Upper lobe of left lung (tissue), 6 donors: ENCODE measurements at regions not wholly inside any gene's neighbourhood (a gene's known extent, or its start where the extent isn't known, plus 50 kb on each side); places are given as distances from the start of the nearest gene placed in this dataset.
"Not testable (repeated sequence)": the region's sequence is repeated elsewhere in the genome, so short reads cannot be mapped to it uniquely, and the experiment has no call there.

ENCODE experiments used
- ATAC-seq, 2 donors: fragments of 200-7000 bp; cut with Tn5 transposase; one replicate each; pipeline ENCODE4 v1.9.1; 2022; ENCODE audit warnings: mild to moderate bottlenecking in 2 of 2, moderate library complexity in 2 of 2; ENCODE audit not compliant: low FRiP score in 2 of 2
- DNase-seq, 2 donors: peaks; one replicate each; pipeline ENCODE4 v3.0.0-alpha.2; 2019 to 2020
- H3K27ac ChIP-seq, 4 donors: fragments of 200-600 bp; sonication (generic); one replicate each; pipeline ENCODE4 v1.5.1; 2016 to 2019
- H3K27me3 ChIP-seq, 4 donors: fragments of 200-600 bp; sonication (generic); one replicate each; pipeline ENCODE4 v1.5.1; 2017 to 2019
- H3K36me3 ChIP-seq, 4 donors: fragments of 200-600 bp; sonication (generic); one replicate each; pipeline ENCODE4 v1.5.1; 2016 to 2019
- H3K4me1 ChIP-seq, 4 donors: fragments of 200-600 bp; sonication (generic); one replicate each; pipeline ENCODE4 v1.5.1; 2018 to 2019
- H3K4me3 ChIP-seq, 4 donors: fragments of 200-600 bp; sonication (generic); one replicate each; pipeline ENCODE4 v1.5.1; 2017 to 2019; ENCODE audit warnings: mild to moderate bottlenecking in 2 of 4, moderate library complexity in 1 of 4
- H3K9me3 ChIP-seq, 4 donors: fragments of 200-600 bp; sonication (generic); one replicate each; pipeline ENCODE4 v1.5.1; 2018 to 2019
- EP300 ChIP-seq, 4 donors: sonication (generic); formaldehyde crosslinking; IDR thresholded peaks; one replicate each; pipeline ENCODE4 v1.5.1; 2017; ENCODE audit warnings: antibody characterized with exemption in 4 of 4, control low read depth in 2 of 4
- POLR2A ChIP-seq, 4 donors: fragments of 450-650 bp; IDR thresholded peaks; one replicate each; pipeline ENCODE4 v1.5.1; 2016 to 2017; ENCODE audit warnings: antibody characterized with exemption in 4 of 4, mild to moderate bottlenecking in 2 of 4
- POLR2AphosphoS5 ChIP-seq, 2 donors: sonication (generic); formaldehyde crosslinking; IDR thresholded peaks; one replicate each; pipeline ENCODE4 v1.5.1; 2017; ENCODE audit warnings: antibody characterized with exemption in 2 of 2
- WGBS, 2 donors: methylation state at CpG; one replicate each; pipeline ENCODE4 v1.1.5; 2017 to 2018; 5-methylcytosine and 5-hydroxymethylcytosine counted together
- TF ChIP-seq, protein P1 (sequence below), 6 experiments: fragments of 450-650 bp in 4 of 6; fragments of 200-600 bp in 2 of 6; sonication (generic) in 2 of 6; IDR thresholded peaks; one replicate each; pipeline ENCODE4 v1.5.1; 2016 to 2019; ENCODE audit warnings: antibody characterized with exemption in 6 of 6
- donor health status: DM: no; HTN: no; CAD: no; lungs with moderate emphysema.
- donor health status: DM: no; HTN: yes; CAD: no; lungs with severe emphysema.

DNA sequence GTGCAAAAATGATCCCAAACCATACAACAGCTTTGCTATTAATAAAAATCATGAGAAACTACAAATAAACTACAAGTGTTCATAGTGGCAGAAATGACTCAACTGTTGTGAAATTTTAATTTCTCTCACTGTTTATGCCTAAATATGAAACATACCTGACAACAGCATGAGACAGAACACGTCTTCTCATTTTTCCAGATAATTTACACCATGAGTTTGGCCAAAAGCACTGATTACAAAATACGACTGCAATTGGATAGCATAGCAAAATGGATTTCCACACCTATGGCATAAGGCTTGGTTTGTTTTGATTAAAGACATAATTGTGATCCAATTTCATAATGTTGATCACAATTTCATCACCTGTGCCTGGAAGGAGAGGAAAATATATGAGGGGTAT lies 608.6 kb downstream of the GATA3 start:
- DNase-seq, result no peak
- Histone ChIP-seq H3K4me3 (no peak overlapping the region), H3K4me1 (no peaks in the 10 kb centered on the region), H3K27ac (no peak overlapping the region), H3K36me3 (no peaks in the 10 kb centered on the region), H3K9me3 (no peaks in the 10 kb centered on the region), H3K27me3 (no peaks in the 10 kb centered on the region)
- TF ChIP-seq EP300 (IDR thresholded peaks at IDR 0.05) (no peak), POLR2AphosphoS5 (IDR thresholded peaks at IDR 0.05) (no peak), POLR2A (IDR thresholded peaks at IDR 0.05) (no peak)
- TF ChIP-seq, protein P1, sequence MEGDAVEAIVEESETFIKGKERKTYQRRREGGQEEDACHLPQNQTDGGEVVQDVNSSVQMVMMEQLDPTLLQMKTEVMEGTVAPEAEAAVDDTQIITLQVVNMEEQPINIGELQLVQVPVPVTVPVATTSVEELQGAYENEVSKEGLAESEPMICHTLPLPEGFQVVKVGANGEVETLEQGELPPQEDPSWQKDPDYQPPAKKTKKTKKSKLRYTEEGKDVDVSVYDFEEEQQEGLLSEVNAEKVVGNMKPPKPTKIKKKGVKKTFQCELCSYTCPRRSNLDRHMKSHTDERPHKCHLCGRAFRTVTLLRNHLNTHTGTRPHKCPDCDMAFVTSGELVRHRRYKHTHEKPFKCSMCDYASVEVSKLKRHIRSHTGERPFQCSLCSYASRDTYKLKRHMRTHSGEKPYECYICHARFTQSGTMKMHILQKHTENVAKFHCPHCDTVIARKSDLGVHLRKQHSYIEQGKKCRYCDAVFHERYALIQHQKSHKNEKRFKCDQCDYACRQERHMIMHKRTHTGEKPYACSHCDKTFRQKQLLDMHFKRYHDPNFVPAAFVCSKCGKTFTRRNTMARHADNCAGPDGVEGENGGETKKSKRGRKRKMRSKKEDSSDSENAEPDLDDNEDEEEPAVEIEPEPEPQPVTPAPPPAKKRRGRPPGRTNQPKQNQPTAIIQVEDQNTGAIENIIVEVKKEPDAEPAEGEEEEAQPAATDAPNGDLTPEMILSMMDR (IDR thresholded peaks at IDR 0.05), result no peak
- 78 to 82% methylated on average over 2 of the region's 2 CpGs for WGBS, 2 donors
- no peak for ATAC-seq

DNA sequence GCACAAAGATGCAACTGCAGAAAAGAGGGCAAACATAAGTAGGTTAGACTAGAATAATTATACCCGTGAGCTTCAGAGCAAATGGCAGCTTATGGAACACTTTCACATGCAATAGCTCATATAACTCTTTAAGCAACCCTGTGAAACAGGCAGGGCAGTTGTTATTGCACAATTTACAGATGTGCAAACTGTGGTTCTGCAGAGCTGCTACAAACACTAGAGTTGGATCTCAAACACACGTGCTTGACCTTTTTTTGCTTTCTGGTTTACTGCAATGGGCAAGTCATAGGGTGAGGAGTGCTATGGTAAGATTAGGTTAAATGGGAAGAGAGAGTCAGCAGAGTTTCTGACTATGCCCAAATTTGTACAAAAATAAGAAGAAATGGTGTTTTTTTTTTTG lies 610.8 kb downstream of the GATA3 start:
- TF ChIP-seq POLR2AphosphoS5 (IDR thresholded peaks at IDR 0.05), result no peak
- no peaks in the 10 kb centered on the region for H3K27me3 ChIP-seq
- ATAC-seq (no peak), DNase-seq (no peak)
- no peaks in the 10 kb centered on the region for H3K36me3 ChIP-seq
- H3K4me3 ChIP-seq, result no peak overlapping the region
- H3K27ac ChIP-seq, result no peak overlapping the region
- no peaks in the 10 kb centered on the region for H3K4me1 ChIP-seq
- H3K9me3 ChIP-seq, result no peaks in the 10 kb centered on the region
- WGBS, 2 donors, result 63 to 66% methylated on average over 2 of the region's 2 CpGs

DNA sequence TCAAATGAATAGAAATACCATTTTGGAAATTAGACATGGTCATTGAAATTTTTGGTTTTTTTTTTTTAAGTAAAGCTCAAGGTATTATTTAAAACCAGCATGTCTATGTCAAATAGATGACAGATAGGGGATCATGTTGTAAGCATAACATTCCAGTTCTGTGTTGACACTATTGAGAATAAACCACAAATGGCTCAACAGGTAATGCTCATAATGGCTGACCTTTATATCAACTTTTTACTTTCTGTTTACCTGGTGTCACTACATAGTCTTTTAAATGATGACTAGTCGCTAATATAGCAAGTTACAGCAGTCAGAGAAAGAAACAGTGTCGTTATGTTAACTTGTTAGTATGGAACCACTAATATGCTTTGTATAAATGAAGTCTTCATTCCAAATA lies 616.0 kb downstream of the GATA3 start:
- WGBS, 2 donors, result 82 to 91% methylated on average over 2 of the region's 2 CpGs
- no peak overlapping the region for H3K27ac ChIP-seq
- no peaks in the 10 kb centered on the region for H3K36me3 ChIP-seq
- TF ChIP-seq, protein P1 (IDR thresholded peaks at IDR 0.05), result no peak
- TF ChIP-seq POLR2AphosphoS5 (IDR thresholded peaks at IDR 0.05), result no peak
- no peak for TF ChIP-seq EP300 (IDR thresholded peaks at IDR 0.05)
- H3K4me3 ChIP-seq, result no peak overlapping the region
- DNase-seq (no peak), ATAC-seq (no peak)
- H3K27me3 ChIP-seq, result no peaks in the 10 kb centered on the region
- H3K9me3 ChIP-seq, result no peaks in the 10 kb centered on the region
- no peaks in the 10 kb centered on the region for H3K4me1 ChIP-seq

DNA sequence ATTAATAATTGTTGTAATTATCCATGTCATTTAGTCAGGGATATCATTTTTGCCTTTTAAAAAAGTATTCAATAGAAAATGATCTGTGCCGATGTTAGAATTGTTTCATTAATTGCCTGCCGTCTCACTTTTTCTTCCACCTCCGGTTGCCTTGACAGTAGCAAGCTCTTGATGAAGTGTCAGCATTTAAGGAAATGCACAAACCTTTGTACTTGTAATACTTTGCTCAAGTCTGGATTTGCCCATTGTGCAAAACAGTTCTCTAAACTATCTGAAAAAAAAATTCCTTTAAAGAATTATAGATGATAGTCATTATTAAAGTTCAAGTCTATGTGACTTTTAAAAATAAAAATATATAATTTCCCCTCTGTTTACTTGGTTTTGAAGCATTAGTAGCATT lies 619.7 kb downstream of the GATA3 start:
- Histone ChIP-seq H3K27ac (no peak overlapping the region), H3K27me3 (no peaks in the 10 kb centered on the region), H3K4me3 (no peak overlapping the region), H3K36me3 (no peaks in the 10 kb centered on the region), H3K9me3 (no peaks in the 10 kb centered on the region), H3K4me1 (no peaks in the 10 kb centered on the region)
- no peak for DNase-seq
- no peak for ATAC-seq
- no peak for TF ChIP-seq POLR2A (IDR thresholded peaks at IDR 0.05)
- TF ChIP-seq EP300 (IDR thresholded peaks at IDR 0.05), result no peak
- TF ChIP-seq POLR2AphosphoS5 (IDR thresholded peaks at IDR 0.05), result no peak
- TF ChIP-seq, protein P1 (IDR thresholded peaks at IDR 0.05), result no peak
- WGBS, 2 donors, result 77 to 78% methylated on average over 3 of the region's 3 CpGs

DNA sequence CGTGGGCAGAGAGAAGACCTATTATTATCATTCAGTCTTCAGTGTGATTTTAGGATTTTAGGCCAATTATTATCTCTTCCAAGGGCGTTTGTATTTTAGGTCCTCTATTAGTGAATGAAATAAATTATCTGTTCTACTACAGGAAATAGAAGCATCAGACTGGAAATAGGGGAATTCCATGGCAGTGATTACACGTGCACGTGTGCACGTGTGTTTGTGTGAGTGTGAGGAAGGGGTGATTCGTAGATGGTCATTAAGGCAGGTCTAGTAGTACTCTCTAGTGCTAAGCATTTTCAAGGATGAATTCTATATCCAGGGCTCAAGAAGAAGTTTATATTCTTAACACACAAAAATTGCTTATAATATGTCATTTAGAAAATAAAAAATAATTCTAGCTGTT lies 623.2 kb downstream of the GATA3 start:
- Histone ChIP-seq H3K4me1 (no peaks in the 10 kb centered on the region), H3K4me3 (no peak overlapping the region), H3K27ac (no peak overlapping the region), H3K36me3 (no peaks in the 10 kb centered on the region), H3K27me3 (no peaks in the 10 kb centered on the region), H3K9me3 (no peaks in the 10 kb centered on the region)
- TF ChIP-seq, protein P1 (IDR thresholded peaks at IDR 0.05), result no peak
- no peak for TF ChIP-seq POLR2A (IDR thresholded peaks at IDR 0.05)
- no peak for TF ChIP-seq POLR2AphosphoS5 (IDR thresholded peaks at IDR 0.05)
- no peak for TF ChIP-seq EP300 (IDR thresholded peaks at IDR 0.05)
- ATAC-seq (no peak), DNase-seq (no peak)
- 52 to 61% methylated on average over 6 of the region's 6 CpGs for WGBS, 2 donors

DNA sequence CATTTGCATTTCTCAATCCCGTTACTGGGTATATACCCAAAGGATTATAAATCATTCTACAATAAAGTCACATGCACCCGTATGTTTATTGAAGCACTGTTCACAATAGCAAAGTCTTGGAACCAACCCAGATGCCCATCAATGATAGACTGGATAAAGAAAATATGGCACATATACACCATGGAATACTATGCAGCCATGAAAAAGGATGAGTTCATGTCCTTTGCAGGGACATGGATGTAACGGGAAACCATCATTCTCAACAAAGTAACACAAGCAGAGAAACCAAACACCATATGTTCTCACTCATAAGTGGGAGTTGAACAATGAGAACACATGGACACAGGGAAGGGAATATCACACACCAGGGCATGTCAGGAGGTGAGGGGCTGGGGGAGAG lies 630.4 kb downstream of the GATA3 start:
- not testable (repeated sequence) for H3K9me3 ChIP-seq, H3K4me3 ChIP-seq, H3K36me3 ChIP-seq, ATAC-seq, H3K27ac ChIP-seq, DNase-seq, H3K27me3 ChIP-seq, H3K4me1 ChIP-seq
- WGBS, 2 donors, result 77 to 92% methylated on average over 3 of the region's 3 CpGs
